MM.1S (cell line): ENCODE measurements at regions not wholly inside any gene's neighbourhood (a gene's known extent, or its start where the extent isn't known, plus 50 kb on each side); places are given as distances from the start of the nearest gene placed in this dataset.

Experiments
- DNase-seq: peaks from one replicate; pipeline ENCODE4 v3.0.0-alpha.2; 2015
- H2AFZ ChIP-seq: fragments of 300-600 bp; sonication (generic); 2 replicates; pipeline ENCODE4 v1.6.0; 2016; ENCODE audit warnings: antibody characterized with exemption, low read length
- H3F3A ChIP-seq: fragments of 300-600 bp; sonication (generic); 2 replicates; pipeline ENCODE4 v1.6.1; 2016; ENCODE audit warnings: mild to moderate bottlenecking, antibody characterized with exemption, low read length, moderate library complexity, mixed read lengths; ENCODE audit not compliant: insufficient read depth
- H3K27ac ChIP-seq: fragments of 300-600 bp; sonication (generic); 2 replicates; pipeline ENCODE4 v1.5.1; 2016; ENCODE audit warnings: mild to moderate bottlenecking, low read length
- H3K27me3 ChIP-seq: fragments of 300-600 bp; sonication (generic); replicated peaks from 2 replicates; pipeline ENCODE4 v1.6.0; 2016; ENCODE audit warnings: low read length; ENCODE audit not compliant: insufficient read depth
- H3K36me3 ChIP-seq: fragments of 300-600 bp; sonication (generic); replicated peaks from 2 replicates; pipeline ENCODE4 v1.6.1; 2016; ENCODE audit warnings: mild to moderate bottlenecking, low read length, mixed read lengths; ENCODE audit not compliant: insufficient read depth
- H3K4me1 ChIP-seq: fragments of 300-600 bp; sonication (generic); 2 replicates; pipeline ENCODE4 v1.6.1; 2016; ENCODE audit warnings: low read length, mixed read lengths
- H3K4me2 ChIP-seq: fragments of 300-600 bp; sonication (generic); 2 replicates; pipeline ENCODE4 v1.6.0; 2016; ENCODE audit warnings: low read depth, low read length
- H3K4me3 ChIP-seq: fragments of 300-600 bp; sonication (generic); 2 replicates; pipeline ENCODE4 v1.5.1; 2016; ENCODE audit warnings: low read length, mixed read lengths
- H3K79me2 ChIP-seq: fragments of 300-600 bp; sonication (generic); 2 replicates; pipeline ENCODE4 v1.6.1; 2016; ENCODE audit warnings: mixed run types, low read length, mixed read lengths
- H3K9ac ChIP-seq: fragments of 300-600 bp; sonication (generic); 2 replicates; pipeline ENCODE4 v1.6.1; 2016; ENCODE audit warnings: low read length, mixed read lengths
- H3K9me2 ChIP-seq: fragments of 300-600 bp; sonication (generic); replicated peaks from 2 replicates; pipeline ENCODE4 v1.6.1; 2016; ENCODE audit warnings: mild to moderate bottlenecking, low read length, mixed read lengths; ENCODE audit not compliant: insufficient read depth
- H3K9me3 ChIP-seq: fragments of 300-600 bp; sonication (generic); replicated peaks from 2 replicates; pipeline ENCODE4 v1.6.1; 2016; ENCODE audit warnings: mild to moderate bottlenecking, low read length, mixed read lengths; ENCODE audit not compliant: insufficient read depth
- H4K20me1 ChIP-seq: fragments of 300-600 bp; sonication (generic); 2 replicates; pipeline ENCODE4 v1.6.1; 2016; ENCODE audit warnings: mild to moderate bottlenecking, low read length, moderate library complexity, mixed read lengths; ENCODE audit not compliant: insufficient read depth
- CTCF ChIP-seq: fragments of 300-600 bp; sonication (generic); IDR thresholded peaks from 2 replicates; pipeline ENCODE4 v1.5.1; 2016; ENCODE audit warnings: antibody characterized with exemption, low read length, mixed read lengths
- EZH2 ChIP-seq: fragments of 300-600 bp; sonication (generic); optimal IDR thresholded peaks from 2 replicates; pipeline ENCODE3; 2017; ENCODE audit warnings: low read depth, mild to moderate bottlenecking, antibody characterized with exemption, low read length, mixed read lengths
- EZH2phosphoT487 ChIP-seq: fragments of 300-600 bp; sonication (generic); IDR thresholded peaks from 2 replicates; pipeline ENCODE4 v1.6.1; 2018; ENCODE audit warnings: antibody characterized with exemption, low read length

DNA sequence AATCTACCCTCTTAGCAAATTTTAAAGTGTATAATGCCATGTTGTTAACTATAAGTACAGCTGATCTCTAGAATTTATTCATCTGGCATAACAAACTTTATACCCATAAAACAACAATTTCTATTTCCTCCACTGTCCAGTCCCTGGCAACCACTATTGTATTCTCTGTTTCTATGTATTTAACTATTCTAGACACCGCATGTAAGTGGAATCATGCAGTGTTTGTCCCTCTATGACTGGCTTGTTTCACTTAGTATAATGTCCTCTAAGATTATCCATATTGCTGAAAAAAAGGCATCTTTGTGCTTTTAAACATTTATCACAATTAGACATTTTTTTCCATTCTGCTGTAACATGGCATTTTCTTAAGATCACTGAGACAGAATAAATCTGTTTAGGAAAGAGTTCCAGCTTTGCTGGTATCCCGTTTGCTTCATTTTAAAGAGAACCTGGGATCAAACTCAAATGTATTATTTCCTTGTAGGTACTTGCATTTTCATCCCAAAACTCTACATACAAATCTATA is 1191.0 kb downstream of the SLITRK5 start:
- Histone ChIP-seq H3K9me2 (no peaks in the 10 kb centered on the region), H3K4me2 (no peak overlapping the region), H4K20me1 (no peaks in the 10 kb centered on the region), H3F3A (no peaks in the 10 kb centered on the region), H3K36me3 (no peaks in the 10 kb centered on the region), H3K27me3 (no peaks in the 10 kb centered on the region), H3K27ac (no peak overlapping the region), H2AFZ (no peak overlapping the region), H3K79me2 (no peaks in the 10 kb centered on the region), H3K9me3 (no peaks in the 10 kb centered on the region), H3K9ac (no peak overlapping the region), H3K4me3 (no peak overlapping the region), H3K4me1 (no peaks in the 10 kb centered on the region)
- no peak for DNase-seq
- TF ChIP-seq CTCF, result no peak
- TF ChIP-seq EZH2phosphoT487, result no peak
- no peak for TF ChIP-seq EZH2

- H3K79me2 ChIP-seq, result no peaks in the 10 kb centered on the region
- H3K27me3 ChIP-seq, result no peaks in the 10 kb centered on the region
- H4K20me1 ChIP-seq, result no peaks in the 10 kb centered on the region
- no peaks in the 10 kb centered on the region for H3K9me2 ChIP-seq
- DNase-seq, result no peak
- H3K36me3 ChIP-seq, result no peaks in the 10 kb centered on the region
- H3K27ac ChIP-seq, result no peak overlapping the region
- no peaks in the 10 kb centered on the region for H3K9me3 ChIP-seq
- no peak overlapping the region for H3K9ac ChIP-seq
- TF ChIP-seq EZH2 (no peak), EZH2phosphoT487 (no peak), CTCF (no peak)
- no peak overlapping the region for H2AFZ ChIP-seq
- H3K4me1 ChIP-seq, result no peaks in the 10 kb centered on the region
- H3K4me2 ChIP-seq, result no peak overlapping the region
- H3F3A ChIP-seq, result no peaks in the 10 kb centered on the region
- H3K4me3 ChIP-seq, result no peak overlapping the region
Observed at GRCh38 chr13:88863116-88863515, 1191.9 kb downstream of the SLITRK5 start.

GRCh38 chr13:88866195-88866594 is 1195.0 kb downstream of the SLITRK5 start:
- no peak overlapping the region for H3K27ac ChIP-seq
- no peaks in the 10 kb centered on the region for H3K36me3 ChIP-seq
- H3K4me2 ChIP-seq, result no peak overlapping the region
- H4K20me1 ChIP-seq, result no peaks in the 10 kb centered on the region
- no peak overlapping the region for H2AFZ ChIP-seq
- no peaks in the 10 kb centered on the region for H3K4me1 ChIP-seq
- H3K4me3 ChIP-seq, result no peak overlapping the region
- H3K79me2 ChIP-seq, result no peaks in the 10 kb centered on the region
- H3K27me3 ChIP-seq, result no peaks in the 10 kb centered on the region
- TF ChIP-seq EZH2 (no peak), EZH2phosphoT487 (no peak), CTCF (no peak)
- DNase-seq, result no peak
- no peaks in the 10 kb centered on the region for H3K9me2 ChIP-seq
- no peaks in the 10 kb centered on the region for H3K9me3 ChIP-seq
- no peak overlapping the region for H3K9ac ChIP-seq
- H3F3A ChIP-seq, result no peaks in the 10 kb centered on the region
